HG03558 (cell line): ENCODE measurements at regions not wholly inside any gene's neighbourhood (a gene's known extent, or its start where the extent isn't known, plus 50 kb on each side); places are given as distances from the start of the nearest gene placed in this dataset.

Experiments used
- ATAC-seq: cut with Tn5 transposase; IDR thresholded peaks from one replicate; pipeline ENCODE4 v1.9.1; 2021; ENCODE audit warnings: moderate number of reproducible peaks; ENCODE audit not compliant: unreplicated experiment; ENCODE audit errors: extremely low read depth

DNA sequence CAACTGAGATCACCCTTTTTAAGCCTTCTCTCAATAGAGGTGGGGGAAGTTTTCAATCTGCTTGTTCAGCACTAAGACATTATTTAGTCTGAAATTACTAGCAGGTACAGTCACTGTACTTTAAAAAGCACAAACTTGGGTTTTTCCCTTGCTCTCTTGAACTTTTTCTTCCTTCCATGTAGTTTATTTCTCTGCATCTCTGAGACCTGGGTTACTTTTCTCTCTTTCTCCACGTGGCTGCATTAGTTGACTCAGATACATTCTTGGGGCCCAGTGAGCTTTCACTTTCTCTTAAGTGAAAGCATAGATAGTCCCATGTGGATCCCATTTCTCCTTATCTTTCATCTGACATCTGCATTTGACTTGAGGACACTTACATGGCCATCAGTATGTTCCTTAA is 433.9 kb upstream of the MAP3K7 start:
- ATAC-seq = peak; percentile 54

DNA sequence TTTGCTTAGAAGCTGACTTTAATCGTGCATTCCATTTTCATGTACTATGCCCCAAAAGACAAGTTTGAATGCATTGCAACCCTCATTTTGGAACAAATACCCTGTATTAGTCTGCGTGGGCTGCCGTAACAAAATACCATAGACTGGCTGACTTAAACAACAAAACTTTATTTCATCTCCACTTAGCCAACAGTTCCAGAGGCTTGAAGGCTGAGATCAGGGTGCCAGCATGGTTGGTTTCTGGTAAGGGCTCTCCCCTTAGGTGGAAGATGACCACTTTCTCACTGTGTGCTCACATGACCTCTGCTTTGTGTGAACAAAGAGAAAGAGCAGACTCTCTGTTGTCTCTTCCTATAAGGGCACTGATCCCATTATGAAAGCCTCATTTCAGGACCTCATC is 431.7 kb upstream of the MAP3K7 start:
- ATAC-seq = no peak

DNA sequence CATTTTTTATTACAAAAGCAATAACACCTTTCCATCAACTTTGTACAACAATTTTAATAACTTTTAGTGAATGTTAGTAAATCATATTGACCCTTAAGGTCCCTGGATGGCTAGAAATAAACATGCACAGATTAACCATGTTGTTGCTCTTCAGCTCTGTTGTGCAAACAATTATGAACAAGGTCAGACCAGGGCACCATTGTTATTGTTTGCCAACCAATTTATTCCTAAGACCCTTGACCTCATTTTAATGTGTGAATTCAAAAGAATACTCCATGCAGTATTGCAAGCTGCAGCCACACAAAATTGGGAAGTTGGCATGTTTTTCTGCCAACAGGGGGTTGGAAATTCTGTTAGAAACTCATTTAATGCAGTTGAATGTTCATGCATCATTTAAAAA is 426.6 kb upstream of the MAP3K7 start:
- ATAC-seq = no peak

DNA sequence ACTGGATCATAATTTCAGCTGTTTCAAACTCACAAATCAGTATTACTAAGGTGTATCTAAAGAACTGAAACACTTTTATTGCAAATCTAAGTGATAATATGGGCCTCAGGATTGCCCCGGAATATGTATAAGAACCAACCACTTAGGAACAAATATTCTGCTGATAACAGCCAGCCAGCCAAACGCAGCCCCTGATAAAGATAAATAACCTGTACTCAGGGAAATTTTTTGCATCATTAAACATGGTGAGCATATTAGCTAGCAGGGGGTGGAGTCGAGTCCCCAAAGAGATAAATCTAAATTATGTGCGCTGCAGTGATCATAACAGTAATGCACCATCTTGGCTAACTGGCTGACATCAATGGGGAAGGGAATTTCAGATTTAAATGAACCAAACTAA is 410.2 kb upstream of the MAP3K7 start:
- no peak for ATAC-seq

DNA sequence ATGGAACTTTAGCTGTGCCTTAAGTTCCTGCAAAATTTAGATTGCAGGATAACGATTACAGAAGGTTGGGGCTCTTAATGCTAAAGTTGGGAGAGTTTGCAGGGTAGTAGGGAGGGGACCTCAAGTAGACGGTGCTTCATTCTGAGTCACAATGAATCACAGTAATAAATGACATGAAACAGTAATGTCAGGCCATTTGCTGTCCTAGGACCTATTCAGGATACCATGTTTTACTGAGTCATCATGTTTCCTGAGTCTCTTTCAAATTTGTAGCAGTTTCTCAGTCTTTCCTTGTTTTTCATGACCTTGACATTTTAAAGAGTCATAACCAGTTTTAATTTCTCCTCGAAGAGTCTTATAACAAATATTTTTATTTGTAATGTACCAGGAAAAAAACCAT is 406.9 kb upstream of the MAP3K7 start:
- ATAC-seq = no peak

DNA sequence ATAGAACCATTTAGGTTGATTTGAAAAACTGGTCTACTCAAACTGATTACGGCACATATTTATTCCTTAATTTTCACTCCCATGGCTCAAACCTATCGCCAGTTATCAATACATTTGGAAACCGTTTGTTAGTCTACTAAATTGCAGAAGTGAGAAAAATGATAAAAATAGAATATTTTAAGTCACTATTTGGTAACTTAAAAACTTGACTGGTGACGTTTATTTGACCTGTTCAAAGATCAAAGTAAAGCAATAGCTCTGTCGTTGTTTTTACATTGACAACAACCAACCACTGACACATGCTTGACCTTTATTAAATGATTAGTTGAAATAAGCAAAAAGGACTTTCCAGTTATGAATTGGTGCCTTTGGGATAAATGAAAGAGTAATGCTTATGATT is 402.9 kb upstream of the MAP3K7 start:
- ATAC-seq = no peak

DNA sequence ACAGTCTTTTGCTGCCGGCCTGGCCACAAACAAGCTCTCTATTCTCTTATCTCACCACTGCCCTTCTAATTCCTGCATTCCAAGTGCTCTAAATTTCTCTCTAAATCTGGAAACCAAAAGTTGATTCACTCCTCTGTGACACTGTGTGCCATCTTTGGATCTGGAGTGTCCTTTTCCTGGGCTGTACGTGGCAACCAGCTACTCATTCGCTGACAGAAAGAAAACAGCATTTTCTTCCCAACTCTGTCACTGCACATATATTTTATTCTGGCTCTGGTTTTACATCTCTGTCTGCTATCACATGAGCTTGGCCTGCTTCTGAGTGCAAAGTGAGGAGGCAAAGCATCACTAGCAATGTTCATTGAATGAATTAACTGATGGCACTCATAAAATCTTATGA is 397.2 kb upstream of the MAP3K7 start:
- ATAC-seq = no peak

DNA sequence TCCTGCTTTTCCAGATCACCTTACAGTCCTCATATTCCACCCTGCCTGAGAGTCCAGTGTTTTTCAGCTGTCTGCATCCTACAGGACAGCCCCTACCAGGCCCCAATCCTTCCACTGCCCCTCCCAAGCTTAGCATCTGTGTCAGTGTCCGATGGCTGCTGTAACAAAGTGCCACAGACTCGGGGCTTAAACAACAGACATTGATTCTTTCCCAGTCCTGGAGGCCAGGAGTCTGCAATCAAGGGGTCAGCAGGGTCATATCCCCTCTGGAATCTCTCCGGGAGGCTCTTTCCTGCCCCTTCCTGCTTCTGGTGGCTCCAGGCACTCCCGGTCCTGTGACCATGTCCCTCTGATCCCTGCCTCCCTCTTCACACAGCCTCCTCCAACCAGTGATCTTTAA is 396.6 kb upstream of the MAP3K7 start:
- no peak for ATAC-seq

DNA sequence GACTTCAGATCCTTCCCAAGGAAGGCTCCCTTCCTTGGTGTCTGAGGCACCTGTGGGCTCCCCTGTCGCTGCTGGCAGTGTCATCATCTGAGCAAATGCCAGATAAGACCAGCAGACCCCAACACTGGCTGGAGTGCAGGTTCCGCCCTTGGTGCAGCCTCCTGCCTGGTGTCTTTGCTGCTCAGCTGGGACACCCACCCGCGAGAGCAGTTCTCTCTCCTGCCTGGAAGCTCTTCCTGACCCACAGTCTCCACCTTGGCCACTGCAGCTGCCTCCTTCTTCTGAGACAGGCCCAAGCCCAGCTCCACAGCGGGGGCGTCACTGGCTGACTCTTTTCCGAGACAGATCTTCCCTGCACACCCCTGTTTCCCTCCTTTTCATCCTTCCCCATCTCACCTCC is 395.7 kb upstream of the MAP3K7 start:
- no peak for ATAC-seq

DNA sequence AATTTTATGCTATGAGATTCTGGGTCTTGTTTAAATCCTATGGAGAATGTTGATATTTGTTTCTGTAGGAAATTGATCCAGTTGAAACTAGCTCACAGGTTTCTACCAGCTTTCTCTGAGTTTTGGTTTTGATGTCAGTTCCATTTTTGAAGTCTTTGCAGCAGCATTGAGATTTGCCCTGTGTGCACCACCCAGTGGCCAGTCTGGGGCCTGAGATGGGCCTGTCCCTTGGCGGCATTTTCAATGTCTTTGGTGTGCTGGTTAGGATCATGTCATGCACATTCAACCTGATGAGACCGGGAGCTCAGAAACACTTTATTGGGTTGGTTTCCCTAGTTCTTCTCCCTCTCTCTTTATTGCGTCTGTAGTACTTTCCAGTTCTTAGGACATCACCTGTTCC is 395.2 kb upstream of the MAP3K7 start:
- ATAC-seq = no peak

DNA sequence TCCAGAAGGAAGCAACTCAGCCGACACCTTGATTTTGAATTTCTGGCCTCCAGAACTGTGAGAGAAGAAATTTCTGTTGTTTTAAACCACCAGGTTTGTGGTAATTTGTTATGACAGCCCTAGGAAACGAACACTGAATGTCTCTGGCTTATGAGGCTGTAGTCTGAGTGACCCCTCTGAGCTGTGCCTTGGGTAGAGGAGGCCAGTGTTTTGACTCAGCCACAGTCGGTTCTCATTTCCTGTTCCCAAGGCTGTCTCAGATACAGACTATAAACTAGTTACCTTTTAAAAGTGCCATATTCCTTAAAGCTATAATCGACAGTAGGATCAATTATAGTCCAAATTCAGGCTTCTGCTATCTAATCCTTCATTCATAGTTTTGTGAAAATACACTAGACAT is 391.2 kb upstream of the MAP3K7 start:
- no peak for ATAC-seq

DNA sequence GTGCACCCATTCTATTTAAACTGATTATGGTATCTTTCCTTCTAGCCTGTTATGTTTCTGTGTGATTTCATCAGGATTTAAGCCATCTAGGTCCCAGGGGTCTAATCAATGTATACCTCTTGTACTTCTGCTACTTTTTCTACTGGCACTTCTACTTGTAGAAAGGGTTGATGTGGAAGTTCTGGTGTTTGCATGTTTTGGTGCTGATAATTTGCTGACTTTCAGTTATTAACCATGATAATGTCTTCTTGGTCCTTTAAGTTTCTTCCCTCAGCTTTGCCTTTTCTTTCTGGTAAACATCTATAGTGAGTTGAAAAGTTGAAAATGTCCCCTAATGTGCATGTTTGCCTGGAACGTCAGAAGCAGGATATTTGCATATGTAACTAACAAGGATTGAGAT is 390.6 kb upstream of the MAP3K7 start:
- ATAC-seq = no peak

DNA sequence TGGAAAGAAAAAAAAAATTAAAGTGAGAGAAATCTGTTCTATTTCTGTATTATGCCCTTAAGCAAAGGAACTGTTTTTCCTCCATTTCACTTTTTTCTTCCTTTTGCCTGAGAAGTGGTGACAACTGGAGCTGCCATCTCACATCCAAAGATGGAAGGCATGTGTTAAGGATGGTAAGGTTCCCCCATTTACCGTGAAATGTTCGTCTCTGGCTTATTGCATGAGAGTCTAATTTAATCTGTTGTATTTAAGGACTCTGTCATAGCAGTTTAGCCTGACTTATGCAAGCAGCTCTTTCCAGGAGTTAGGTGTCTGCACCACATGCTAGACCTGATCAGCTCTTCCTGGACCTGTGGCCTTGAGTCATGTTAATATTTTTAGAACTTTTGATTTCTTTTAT is 389.5 kb upstream of the MAP3K7 start:
- ATAC-seq = no peak

DNA sequence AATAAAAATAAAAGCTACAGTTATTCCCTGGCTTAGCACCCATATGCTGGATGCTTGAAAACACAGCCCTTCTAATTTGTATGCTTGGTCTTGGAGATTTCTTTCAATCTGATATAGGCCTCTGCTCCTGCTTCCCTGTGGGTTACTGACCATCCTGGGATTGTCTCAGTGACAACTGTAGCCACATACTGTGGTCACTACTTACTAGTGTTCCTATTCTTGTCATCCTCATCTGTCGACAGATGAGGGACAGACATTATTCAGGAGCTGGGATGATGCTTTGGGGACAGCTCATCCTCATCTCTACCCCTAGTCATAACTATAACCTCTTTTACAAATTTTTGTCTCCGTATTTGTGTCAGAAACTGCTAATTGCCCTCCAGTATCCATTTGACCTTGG is 388.9 kb upstream of the MAP3K7 start:
- ATAC-seq = no peak

DNA sequence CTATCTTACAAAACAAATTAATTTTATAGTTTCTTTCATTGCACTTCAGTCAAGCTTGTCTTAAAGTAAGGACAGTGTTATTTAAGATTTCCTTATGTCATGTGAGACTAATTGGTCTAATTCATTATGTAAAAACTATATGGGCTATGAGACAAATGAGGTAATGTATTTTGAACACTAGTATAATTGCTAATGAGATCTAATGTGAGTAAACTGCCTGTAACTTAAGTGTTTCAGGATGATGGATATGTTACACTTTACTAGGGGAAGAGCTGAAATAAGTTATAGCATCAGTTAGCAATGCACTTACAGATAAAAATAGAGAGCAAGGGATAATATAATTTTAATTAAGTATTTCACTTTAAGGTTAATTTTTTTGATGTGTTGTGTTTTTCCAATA is 386.3 kb upstream of the MAP3K7 start:
- no peak for ATAC-seq

DNA sequence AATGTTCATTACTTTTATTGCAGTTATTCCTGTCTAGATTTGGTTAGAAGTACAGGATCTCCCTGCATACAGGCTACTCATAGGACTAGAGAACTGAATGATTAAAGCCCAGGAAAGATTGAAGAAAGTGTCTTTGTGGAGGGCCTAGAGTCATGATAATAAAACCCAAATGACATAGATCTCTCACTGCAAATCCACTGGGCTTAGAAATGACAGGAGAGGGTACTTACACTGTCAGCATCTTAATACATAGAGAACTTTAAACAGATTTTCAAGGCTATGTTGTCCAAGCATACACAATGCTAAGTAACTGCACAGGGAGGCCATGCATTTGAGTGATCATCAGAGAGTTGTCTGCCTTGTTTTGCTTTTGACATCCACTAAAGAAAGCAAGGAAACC is 383.8 kb upstream of the MAP3K7 start:
- ATAC-seq = no peak

DNA sequence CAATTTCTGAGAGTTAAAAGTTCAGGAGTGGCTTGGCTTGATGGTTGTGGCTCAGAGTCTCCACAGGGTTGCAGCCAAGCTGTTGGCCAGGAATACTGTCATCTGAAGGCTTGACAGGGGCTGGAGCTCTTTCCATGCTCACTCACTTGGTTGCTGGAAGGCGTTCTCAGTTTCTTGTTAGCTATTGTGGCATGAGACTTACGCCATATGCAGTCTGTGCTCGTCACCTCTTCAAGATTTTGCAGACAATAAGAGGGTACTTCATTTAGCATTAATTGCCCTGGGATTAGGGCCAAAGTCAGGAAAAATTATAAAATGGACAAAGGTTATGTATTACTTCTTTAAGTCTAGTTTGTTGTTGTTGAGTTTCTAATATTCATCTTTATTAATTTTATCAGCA is 380.6 kb upstream of the MAP3K7 start:
- no peak for ATAC-seq

DNA sequence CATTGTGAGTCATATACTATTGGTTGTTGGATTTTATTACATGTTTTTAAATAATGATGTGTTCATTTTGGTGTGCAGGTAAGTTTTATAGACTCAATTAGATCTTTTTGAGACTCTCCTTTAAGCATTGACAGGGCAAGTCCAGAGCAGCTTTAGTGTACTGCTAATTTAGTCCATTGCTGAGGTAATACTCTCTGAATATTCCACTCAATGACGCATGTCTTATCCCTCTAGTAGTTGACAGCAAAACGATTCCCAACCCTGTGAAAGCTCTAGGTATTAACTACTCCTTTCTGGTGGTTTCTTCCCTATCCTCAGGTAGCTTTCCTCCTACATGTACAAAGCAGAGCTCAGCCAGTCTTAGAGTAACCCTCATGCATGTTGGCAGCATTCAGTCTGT is 373.5 kb upstream of the MAP3K7 start:
- no peak for ATAC-seq

DNA sequence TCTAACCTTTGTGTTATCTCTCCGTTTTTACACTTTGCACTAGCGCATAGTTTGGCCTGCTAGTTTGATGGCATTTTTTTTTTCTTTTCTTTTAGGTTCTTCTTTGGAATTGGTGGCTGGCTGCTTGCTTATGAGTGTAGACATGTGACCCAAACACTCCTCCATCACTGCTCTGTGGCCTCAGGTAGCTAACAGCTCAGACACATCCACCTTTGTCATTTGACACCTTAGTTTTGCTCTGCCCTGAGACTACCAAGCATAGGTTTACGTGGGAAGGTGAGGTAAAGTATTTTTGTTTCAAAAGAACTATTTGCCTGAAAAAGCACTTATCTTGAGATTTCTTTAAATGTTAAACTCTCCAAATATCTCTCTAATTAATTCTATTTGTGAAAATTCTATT is 368.4 kb upstream of the MAP3K7 start:
- no peak for ATAC-seq

DNA sequence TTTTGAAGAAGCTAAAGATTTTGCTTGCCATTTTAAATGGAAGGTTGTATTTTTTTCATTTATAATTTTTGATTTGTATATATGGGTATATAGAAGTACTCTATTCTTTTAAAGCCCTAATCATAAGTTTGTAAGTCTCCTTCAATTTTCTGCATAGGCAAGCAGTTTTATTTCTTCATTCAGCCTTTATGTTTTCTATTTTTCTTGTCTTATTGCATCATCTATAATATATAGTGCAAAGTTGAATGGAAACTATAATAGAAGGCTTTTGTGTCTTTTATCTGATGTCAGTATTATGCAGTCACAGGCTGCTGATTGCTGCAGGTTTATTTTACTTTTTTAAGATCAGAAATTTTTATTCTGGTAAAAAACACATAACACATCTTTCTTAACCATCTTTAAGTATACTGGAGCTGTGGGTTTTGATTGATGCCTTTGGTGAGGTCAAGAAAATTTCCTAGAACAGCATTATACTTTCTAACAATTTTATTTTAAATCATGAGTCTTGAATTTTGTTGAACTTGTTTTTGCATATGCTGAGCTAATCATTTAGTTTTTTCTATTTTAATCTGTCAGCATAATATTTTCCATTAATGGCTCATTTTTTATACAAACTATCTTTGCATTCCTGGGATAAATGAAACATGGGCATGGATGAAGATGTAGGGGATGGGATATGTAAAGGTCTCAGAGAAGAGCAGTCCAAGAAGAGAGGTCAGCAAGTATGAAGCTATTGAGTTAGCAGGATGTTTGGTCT is 366.7 kb upstream of the MAP3K7 start:
- no peak for ATAC-seq

DNA sequence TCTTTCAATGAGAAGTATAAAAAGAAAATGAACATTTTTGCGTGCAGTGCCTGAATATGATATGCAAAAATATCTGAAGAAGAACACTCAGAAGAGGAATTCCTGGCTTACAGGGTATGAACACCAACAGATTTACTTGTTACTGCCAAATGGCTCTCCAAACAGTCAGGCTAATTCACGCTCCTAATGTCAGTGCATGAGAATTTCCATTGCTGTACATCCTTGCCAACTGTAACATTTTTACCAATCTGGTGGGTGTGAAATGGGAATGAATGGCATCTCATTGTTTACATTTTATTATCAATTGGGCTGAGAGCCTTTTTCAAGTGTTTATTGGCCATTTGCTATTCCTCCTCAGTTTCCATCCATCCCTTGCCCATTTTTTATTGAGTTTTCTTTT is 365.3 kb upstream of the MAP3K7 start:
- no peak for ATAC-seq

DNA sequence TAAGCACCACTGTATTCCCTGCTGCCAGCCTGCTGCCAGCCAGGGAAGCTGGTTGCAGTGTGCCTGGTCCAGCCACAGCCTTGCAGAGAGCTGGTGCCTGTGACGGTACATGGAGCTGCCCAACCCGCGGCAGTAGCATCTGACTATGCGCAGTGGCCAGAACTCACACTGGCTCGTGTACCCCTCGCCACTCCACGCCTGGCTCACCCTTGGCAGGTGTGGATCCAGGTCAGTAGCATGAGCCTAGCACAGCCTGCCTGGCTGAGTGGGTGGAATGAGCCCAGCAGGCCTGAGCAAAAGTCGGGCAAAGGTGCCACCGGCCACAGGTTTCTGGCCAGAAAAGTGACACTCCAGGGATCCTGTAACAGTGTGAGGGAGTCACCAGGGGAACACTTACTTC is 361.7 kb upstream of the MAP3K7 start:
- ATAC-seq = no peak
